RWPE1 (cell line): ENCODE measurements at regions not wholly inside any gene's neighbourhood (a gene's known extent, or its start where the extent isn't known, plus 50 kb on each side); places are given as distances from the start of the nearest gene placed in this dataset.
A peak's percentile ranks its signal among the peaks of the same experiment; 100 is the strongest.

ENCODE experiments used
- CTCF ChIA-PET: fragments of 350-600 bp; sonication (Branson Sonifier 250); formaldehyde crosslinking; extraction: SDS; loops from one replicate; lab custom pipeline; 2021; lab: Yijun Ruan, JAX
- POLR2A ChIA-PET: fragments of 400-600 bp; formaldehyde crosslinking; extraction: SDS; loops from one replicate; lab custom pipeline; 2020; ENCODE audit warnings: antibody characterized with exemption; ENCODE audit not compliant: low non-redundant PET; lab: Yijun Ruan, JAX
- DNase-seq: peaks from one replicate; pipeline ENCODE4 v3.0.0; 2012; ENCODE audit warnings: low spot score
- H3K27ac ChIP-seq: fragments of 450-650 bp; 2 replicates; pipeline ENCODE4 v1.5.1; 2017
- CTCF ChIP-seq: fragments of 450-650 bp; conservative IDR thresholded peaks from 2 replicates; pipeline ENCODE4 v1.5.1; 2017; ENCODE audit warnings: low read depth, mild to moderate bottlenecking

GRCh38 chrX:104342065-104342464, 87.3 kb upstream of the ESX1 start:
- POLR2A ChIA-PET: no interaction called here
- no peak for DNase-seq
- no peak overlapping the region for H3K27ac ChIP-seq
- CTCF ChIA-PET: interaction anchor here (0.5 kb wide), 1 partner anchor 50 kb away, joined by 3 read pairs; no protein-coding TSS in a partner anchor
- no peak for TF ChIP-seq CTCF

- no peak for TF ChIP-seq CTCF
- CTCF ChIA-PET: no interaction called here
- POLR2A ChIA-PET: no interaction called here
Observed at GRCh38 chrX:104335756-104336155, 81.0 kb upstream of the ESX1 start.

GRCh38 chrX:104334971-104335370, 80.2 kb upstream of the ESX1 start:
- no peak overlapping the region for H3K27ac ChIP-seq
- DNase-seq: no peak
- CTCF ChIA-PET: no interaction called here
- TF ChIP-seq CTCF: no peak
- POLR2A ChIA-PET: no interaction called here

More at GRCh38 chrX:104335756-104336155, 81.0 kb upstream of the ESX1 start:
- H3K27ac ChIP-seq: no peak overlapping the region
- DNase-seq: no peak

- peak; percentile 42 for DNase-seq
- ChIA-PET POLR2A (no interaction called here), CTCF (no interaction called here)
- no peak for TF ChIP-seq CTCF
- no peak overlapping the region for H3K27ac ChIP-seq
Observed at GRCh38 chrX:104330966-104331365, 76.2 kb upstream of the ESX1 start.

GRCh38 chrX:104329731-104330130, 75.0 kb upstream of the ESX1 start:
- ChIA-PET POLR2A (no interaction called here), CTCF (no interaction called here)
- TF ChIP-seq CTCF: no peak
- H3K27ac ChIP-seq: no peak overlapping the region
- no peak for DNase-seq

- H3K27ac ChIP-seq: no peak overlapping the region
- DNase-seq: no peak
- CTCF ChIA-PET: no interaction called here
- POLR2A ChIA-PET: no interaction called here
- TF ChIP-seq CTCF: no peak
Observed at GRCh38 chrX:104325213-104325585, 70.5 kb upstream of the ESX1 start.
